MCF 10A (cell line): ENCODE measurements at regions not wholly inside any gene's neighbourhood (a gene's known extent, or its start where the extent isn't known, plus 50 kb on each side); places are given as distances from the start of the nearest gene placed in this dataset.
"Not testable (repeated sequence)": the region's sequence is repeated elsewhere in the genome, so short reads cannot be mapped to it uniquely, and the experiment has no call there.

Experiments
- BruUV-seq: library from RNA; stranded (reverse); fragments of 400-500 nt; replicated peaks from 2 replicates; lab custom pipeline; 2021; lab: Mats Ljungman, UMichigan
- CTCF ChIA-PET: fragments of 300-600 bp; sonication (Branson Sonifier 250); formaldehyde crosslinking; extraction: SDS; loops from one replicate; lab custom pipeline; 2021; ENCODE audit warnings: antibody characterized with exemption, inconsistent platforms; lab: Yijun Ruan, JAX
- POLR2A ChIA-PET: fragments of 300-600, 350-650 bp; sonication (Branson Sonifier 250); formaldehyde crosslinking; extraction: SDS; loops from one replicate; lab custom pipeline; 2020; ENCODE audit warnings: antibody characterized with exemption, inconsistent platforms; lab: Yijun Ruan, JAX
- DNase-seq: peaks from one replicate; pipeline ENCODE4 v3.0.0-alpha.2; 2018; ENCODE audit not compliant: unreplicated experiment
- H3K27ac Mint-ChIP-seq: one replicate; pipeline ENCODE4 v1.8.0; 2022; ENCODE audit warnings: mild to moderate bottlenecking, low read depth, mixed read lengths; ENCODE audit not compliant: unreplicated experiment
- H3K27me3 Mint-ChIP-seq: one replicate; pipeline ENCODE4 v1.8.0; 2022; ENCODE audit warnings: mixed read lengths; ENCODE audit not compliant: insufficient read depth, unreplicated experiment
- H3K36me3 Mint-ChIP-seq: one replicate; pipeline ENCODE4 v1.8.0; 2022; ENCODE audit warnings: mild to moderate bottlenecking, moderate library complexity, mixed read lengths; ENCODE audit not compliant: insufficient read depth, unreplicated experiment
- H3K4me1 Mint-ChIP-seq: one replicate; pipeline ENCODE4 v1.8.0; 2022; ENCODE audit warnings: mixed read lengths; ENCODE audit not compliant: insufficient read depth, unreplicated experiment
- H3K4me3 Mint-ChIP-seq: one replicate; pipeline ENCODE4 v1.8.0; 2022; ENCODE audit warnings: mild to moderate bottlenecking, moderate library complexity, mixed read lengths; ENCODE audit not compliant: unreplicated experiment
- H3K9me3 Mint-ChIP-seq: one replicate; pipeline ENCODE4 v1.8.0; 2022; ENCODE audit warnings: mixed read lengths; ENCODE audit not compliant: unreplicated experiment
- intact Hi-C: fragments of 100-400 bp; cut with micrococcal nuclease; formaldehyde crosslinking; loops from 2 replicates; pipeline ENCODE4 v1.14.1; 2022
- TF ChIP-seq, protein P1 (sequence below): fragments of 200-600 bp; IDR thresholded peaks from one replicate; pipeline ENCODE4 v1.8.0; 2022; ENCODE audit warnings: antibody characterized with exemption, mild to moderate bottlenecking; ENCODE audit not compliant: unreplicated experiment

DNA sequence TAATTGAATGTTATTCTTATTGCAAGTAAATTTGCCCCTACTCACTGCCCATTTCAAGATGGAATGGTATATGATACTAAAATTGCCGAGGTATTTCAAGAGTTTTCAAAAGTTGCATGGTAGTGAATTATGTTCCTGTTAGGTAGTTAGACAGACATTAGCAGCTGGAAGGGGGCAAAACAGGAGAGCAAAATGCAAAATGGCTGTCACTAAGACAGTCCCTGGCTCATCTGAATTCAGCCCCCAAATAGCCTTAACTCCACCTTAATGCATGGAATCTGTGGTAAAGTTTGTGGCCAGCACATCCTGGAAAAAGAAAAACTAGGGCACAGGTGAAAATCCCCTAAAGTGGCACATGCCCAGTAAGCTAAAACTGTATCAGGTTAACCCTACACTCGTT lies 894.9 kb downstream of the NXPH1 start:
- Mint-ChIP-seq H3K36me3 (no peaks in the 10 kb centered on the region), H3K4me1 (no peaks in the 10 kb centered on the region), H3K27ac (no peak overlapping the region), H3K9me3 (no peaks in the 10 kb centered on the region), H3K4me3 (no peak overlapping the region), H3K27me3 (peaks cover 89% of the 10 kb centered on the region)
- intact Hi-C loops, result no loop called here
- TF ChIP-seq, protein P1, sequence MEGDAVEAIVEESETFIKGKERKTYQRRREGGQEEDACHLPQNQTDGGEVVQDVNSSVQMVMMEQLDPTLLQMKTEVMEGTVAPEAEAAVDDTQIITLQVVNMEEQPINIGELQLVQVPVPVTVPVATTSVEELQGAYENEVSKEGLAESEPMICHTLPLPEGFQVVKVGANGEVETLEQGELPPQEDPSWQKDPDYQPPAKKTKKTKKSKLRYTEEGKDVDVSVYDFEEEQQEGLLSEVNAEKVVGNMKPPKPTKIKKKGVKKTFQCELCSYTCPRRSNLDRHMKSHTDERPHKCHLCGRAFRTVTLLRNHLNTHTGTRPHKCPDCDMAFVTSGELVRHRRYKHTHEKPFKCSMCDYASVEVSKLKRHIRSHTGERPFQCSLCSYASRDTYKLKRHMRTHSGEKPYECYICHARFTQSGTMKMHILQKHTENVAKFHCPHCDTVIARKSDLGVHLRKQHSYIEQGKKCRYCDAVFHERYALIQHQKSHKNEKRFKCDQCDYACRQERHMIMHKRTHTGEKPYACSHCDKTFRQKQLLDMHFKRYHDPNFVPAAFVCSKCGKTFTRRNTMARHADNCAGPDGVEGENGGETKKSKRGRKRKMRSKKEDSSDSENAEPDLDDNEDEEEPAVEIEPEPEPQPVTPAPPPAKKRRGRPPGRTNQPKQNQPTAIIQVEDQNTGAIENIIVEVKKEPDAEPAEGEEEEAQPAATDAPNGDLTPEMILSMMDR, result no peak
- ChIA-PET POLR2A (no interaction called here), CTCF (no interaction called here)
- no TSS peak for BruUV-seq
- no peak for DNase-seq

DNA sequence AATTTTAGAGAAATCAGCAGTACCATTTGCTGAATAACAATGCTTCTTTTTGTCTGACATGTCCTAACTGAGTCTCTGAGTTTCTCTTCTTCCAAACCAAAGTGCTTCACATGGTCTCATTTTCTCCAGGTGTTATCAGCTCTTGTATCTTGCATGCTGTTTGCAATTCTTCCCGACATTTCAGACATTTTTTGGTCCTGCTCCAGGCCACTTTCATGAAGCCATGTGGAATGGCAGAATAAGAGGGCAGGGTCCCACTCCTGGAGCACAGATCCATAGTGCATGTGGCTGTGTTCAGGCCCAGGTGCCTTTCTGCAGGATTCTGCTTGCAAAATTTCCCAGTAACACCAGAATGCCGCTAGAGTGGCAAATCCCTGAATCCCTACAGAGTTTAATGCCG lies 916.2 kb downstream of the NXPH1 start:
- intact Hi-C loops, result no loop called here
- Mint-ChIP-seq H3K9me3 (no peaks in the 10 kb centered on the region), H3K27ac (no peak overlapping the region), H3K27me3 (peaks cover 60% of the 10 kb centered on the region), H3K36me3 (no peaks in the 10 kb centered on the region), H3K4me3 (no peak overlapping the region), H3K4me1 (no peaks in the 10 kb centered on the region)
- CTCF ChIA-PET, result no interaction called here
- TF ChIP-seq, protein P1, result no peak
- POLR2A ChIA-PET, result no interaction called here
- DNase-seq, result no peak
- BruUV-seq, result no TSS peak

DNA sequence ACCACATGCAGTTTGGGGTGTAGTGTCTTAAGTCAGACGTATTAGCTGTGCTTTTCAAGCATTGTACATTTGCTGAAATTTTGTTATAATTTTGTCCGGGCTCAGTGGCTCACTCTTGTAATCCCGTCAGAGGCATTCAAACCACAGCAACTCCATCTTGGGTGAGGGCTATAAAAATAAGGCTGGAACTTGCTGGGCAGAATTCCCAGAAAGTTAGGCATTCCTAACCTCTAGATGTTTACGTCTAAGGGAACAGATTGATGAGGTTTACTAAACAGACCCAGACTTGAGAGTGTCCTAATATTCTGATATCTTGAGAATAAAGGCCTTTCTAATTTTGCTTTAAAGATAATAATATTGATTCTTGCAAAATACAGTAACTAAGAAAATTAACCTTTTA lies 957.8 kb downstream of the NXPH1 start:
- ChIA-PET POLR2A (no interaction called here), CTCF (no interaction called here)
- no peak for DNase-seq
- no peak overlapping the region for H3K27ac Mint-ChIP-seq
- TF ChIP-seq, protein P1, result no peak
- H3K4me1 Mint-ChIP-seq, result no peaks in the 10 kb centered on the region
- no peaks in the 10 kb centered on the region for H3K9me3 Mint-ChIP-seq
- intact Hi-C loops, result no loop called here
- no peak overlapping the region for H3K4me3 Mint-ChIP-seq
- no peaks in the 10 kb centered on the region for H3K36me3 Mint-ChIP-seq
- no peaks in the 10 kb centered on the region for H3K27me3 Mint-ChIP-seq
- no TSS peak for BruUV-seq

DNA sequence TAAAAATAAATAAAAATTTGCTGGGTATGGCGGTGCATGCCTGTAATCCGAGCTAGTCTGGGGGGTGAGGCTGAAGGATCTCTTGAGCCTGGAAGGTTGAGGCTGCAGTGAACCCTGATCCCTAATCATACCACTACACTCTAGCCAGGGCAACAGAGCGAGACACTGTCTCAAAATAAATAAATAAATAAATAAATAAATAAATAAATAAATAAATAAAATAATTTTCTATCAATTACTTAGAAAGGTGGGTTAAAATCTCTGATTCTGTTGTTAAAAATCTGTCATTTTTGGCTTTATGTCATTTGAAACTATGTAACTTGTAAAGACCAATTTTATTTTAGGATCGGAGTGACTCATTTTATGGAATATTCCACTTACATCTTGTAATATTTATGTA lies 958.6 kb downstream of the NXPH1 start:
- no TSS peak for BruUV-seq
- no peaks in the 10 kb centered on the region for H3K27me3 Mint-ChIP-seq

DNA sequence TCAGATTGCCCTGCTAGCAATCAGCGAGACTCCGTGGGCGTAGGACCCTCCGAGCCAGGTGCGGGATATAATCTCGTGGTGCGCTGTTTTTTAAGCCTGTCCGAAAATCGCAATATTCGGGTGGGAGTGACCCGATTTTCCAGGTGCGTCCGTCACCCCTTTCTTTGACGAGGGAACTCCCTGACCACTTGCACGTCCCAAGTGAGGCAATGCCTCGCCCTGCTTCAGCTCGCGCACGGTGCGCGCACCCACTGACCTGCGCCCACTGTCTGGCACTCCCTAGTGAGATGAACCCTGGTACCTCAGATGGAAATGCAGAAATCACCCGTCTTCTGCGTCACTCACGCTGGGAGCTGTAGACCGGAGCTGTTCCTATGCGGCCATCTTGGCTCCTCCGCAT lies 971.0 kb downstream of the NXPH1 start:
- DNase-seq, H3K9me3 Mint-ChIP-seq, H3K27ac Mint-ChIP-seq, BruUV-seq, intact Hi-C loops, POLR2A ChIA-PET, H3K4me1 Mint-ChIP-seq, CTCF ChIA-PET, H3K4me3 Mint-ChIP-seq, H3K36me3 Mint-ChIP-seq: not testable (repeated sequence)
- H3K27me3 Mint-ChIP-seq, result peaks cover 12% of the 10 kb centered on the region

More for the DNA sequence above, 958.6 kb downstream of the NXPH1 start:
- ChIA-PET POLR2A (no interaction called here), CTCF (no interaction called here)
- intact Hi-C loops, result no loop called here
- H3K4me3 Mint-ChIP-seq, result no peak overlapping the region
- TF ChIP-seq, protein P1, result no peak
- H3K27ac Mint-ChIP-seq, result no peak overlapping the region
- DNase-seq, result no peak
- no peaks in the 10 kb centered on the region for H3K36me3 Mint-ChIP-seq
- H3K9me3 Mint-ChIP-seq, result no peaks in the 10 kb centered on the region
- H3K4me1 Mint-ChIP-seq, result no peaks in the 10 kb centered on the region
